ENCODE measurements at regions not wholly inside any gene's neighbourhood (a gene's known extent, or its start where the extent isn't known, plus 50 kb on each side); places are given as distances from the start of the nearest gene placed in this dataset.

DNA sequence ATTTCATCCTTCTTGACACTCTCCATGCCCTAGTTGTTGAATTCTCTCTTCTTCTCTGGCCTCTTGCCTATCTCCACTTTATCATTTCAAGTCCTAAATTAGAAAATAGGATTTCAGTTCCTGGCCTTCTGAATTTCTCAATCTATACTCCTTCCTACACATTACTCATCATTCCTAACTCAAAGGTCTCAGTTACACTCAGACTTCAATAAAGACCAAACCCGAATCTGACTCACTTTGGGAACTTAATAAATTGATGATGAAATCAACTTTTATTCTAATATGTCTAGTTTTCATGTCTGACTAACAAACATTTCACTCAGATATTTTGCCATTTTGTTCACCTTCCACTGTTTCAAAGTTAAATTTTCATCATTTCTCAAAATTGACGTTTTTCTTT lies 113.6 kb upstream of the TSLP start:
- H3K4me3 ChIP-seq: no peak overlapping the region
- H3K4me1 ChIP-seq (replicated peaks): no peaks in the 10 kb centered on the region
- no peaks in the 10 kb centered on the region for H3K9me3 ChIP-seq
- H3K36me3 ChIP-seq: no peaks in the 10 kb centered on the region
- DNase-seq (ENCODE audit: low spot score): no peak
- no peaks in the 10 kb centered on the region for H3K27me3 ChIP-seq (replicated peaks; ENCODE audit: insufficient read depth)
- TF ChIP-seq POLR2A (IDR thresholded peaks at IDR 0.05) (no peak), POLR2AphosphoS5 (IDR thresholded peaks at IDR 0.05) (no peak)
- TF ChIP-seq, protein P1, sequence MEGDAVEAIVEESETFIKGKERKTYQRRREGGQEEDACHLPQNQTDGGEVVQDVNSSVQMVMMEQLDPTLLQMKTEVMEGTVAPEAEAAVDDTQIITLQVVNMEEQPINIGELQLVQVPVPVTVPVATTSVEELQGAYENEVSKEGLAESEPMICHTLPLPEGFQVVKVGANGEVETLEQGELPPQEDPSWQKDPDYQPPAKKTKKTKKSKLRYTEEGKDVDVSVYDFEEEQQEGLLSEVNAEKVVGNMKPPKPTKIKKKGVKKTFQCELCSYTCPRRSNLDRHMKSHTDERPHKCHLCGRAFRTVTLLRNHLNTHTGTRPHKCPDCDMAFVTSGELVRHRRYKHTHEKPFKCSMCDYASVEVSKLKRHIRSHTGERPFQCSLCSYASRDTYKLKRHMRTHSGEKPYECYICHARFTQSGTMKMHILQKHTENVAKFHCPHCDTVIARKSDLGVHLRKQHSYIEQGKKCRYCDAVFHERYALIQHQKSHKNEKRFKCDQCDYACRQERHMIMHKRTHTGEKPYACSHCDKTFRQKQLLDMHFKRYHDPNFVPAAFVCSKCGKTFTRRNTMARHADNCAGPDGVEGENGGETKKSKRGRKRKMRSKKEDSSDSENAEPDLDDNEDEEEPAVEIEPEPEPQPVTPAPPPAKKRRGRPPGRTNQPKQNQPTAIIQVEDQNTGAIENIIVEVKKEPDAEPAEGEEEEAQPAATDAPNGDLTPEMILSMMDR (IDR thresholded peaks at IDR 0.05): no peak
- H3K27ac ChIP-seq: no peak overlapping the region
- intact Hi-C loops (cut with DNase I): no loop called here
- 84% methylated on average over 2 of the region's 2 CpGs for WGBS

DNA sequence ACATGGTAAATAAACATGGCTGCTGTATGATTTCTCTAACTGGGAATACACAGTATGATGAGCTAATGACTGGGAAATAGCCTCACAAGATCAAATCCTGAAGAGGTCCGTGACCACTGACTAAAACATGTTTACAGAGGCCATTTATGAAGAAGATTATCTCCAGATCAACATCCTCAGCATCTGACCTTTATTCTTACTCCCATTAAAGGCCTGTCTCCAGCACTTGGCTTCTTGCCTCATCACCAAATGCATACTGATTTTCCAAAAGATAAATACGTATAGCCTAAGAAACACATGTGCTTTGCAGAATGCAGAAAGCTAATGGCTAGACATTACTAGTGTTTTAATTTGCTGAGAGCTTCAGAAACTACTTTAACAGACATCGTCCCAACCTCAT lies 108.0 kb upstream of the TSLP start:
- Histone ChIP-seq H3K27ac (no peak overlapping the region), H3K9me3 (no peaks in the 10 kb centered on the region), H3K4me1 (replicated peaks) (no peaks in the 10 kb centered on the region), H3K4me3 (no peak overlapping the region), H3K36me3 (no peaks in the 10 kb centered on the region), H3K27me3 (replicated peaks; ENCODE audit: insufficient read depth) (no peaks in the 10 kb centered on the region)
- 36% methylated on average over 3 of the region's 3 CpGs for WGBS
- no peak for DNase-seq (ENCODE audit: low spot score)
- intact Hi-C loops (cut with DNase I): no loop called here
- TF ChIP-seq POLR2A (IDR thresholded peaks at IDR 0.05): no peak

DNA sequence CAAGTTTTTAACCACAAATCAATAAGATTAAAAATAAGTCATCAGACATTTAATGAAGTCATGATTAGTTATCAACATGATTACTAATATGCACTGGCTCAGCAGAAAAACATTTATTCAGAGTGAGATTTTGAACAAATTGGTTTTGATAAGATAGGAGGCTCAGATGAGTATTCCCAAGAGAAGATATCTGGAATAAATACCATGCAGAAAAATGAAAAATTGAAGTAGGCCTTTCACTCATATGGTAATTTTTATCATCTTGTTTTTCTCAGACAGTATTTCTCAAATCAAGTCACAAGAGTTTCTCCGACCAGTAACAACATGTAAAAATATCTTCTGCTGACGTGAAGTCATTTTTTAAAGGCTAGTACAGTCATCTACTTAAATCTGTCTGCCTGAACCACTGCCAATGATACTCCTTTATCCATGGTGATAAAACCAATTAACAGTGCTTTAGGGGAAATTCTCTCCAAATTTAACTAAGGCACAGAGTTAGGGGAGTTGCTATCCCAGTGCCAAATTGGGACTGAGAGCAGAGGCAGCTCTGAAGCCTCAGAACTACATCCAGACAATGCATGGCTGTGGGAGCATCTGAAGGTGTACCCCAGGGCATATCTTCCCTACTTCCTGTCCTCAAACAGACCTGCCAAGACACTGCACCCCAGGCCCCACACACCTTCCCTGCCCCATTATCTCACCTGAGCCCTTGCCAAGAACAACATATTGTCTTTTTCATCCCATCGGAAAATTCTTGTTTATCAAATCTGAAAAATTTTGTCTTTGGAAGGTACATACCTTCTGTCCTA lies 105.5 kb upstream of the TSLP start:
- no peaks in the 10 kb centered on the region for H3K27me3 ChIP-seq (replicated peaks; ENCODE audit: insufficient read depth)

DNA sequence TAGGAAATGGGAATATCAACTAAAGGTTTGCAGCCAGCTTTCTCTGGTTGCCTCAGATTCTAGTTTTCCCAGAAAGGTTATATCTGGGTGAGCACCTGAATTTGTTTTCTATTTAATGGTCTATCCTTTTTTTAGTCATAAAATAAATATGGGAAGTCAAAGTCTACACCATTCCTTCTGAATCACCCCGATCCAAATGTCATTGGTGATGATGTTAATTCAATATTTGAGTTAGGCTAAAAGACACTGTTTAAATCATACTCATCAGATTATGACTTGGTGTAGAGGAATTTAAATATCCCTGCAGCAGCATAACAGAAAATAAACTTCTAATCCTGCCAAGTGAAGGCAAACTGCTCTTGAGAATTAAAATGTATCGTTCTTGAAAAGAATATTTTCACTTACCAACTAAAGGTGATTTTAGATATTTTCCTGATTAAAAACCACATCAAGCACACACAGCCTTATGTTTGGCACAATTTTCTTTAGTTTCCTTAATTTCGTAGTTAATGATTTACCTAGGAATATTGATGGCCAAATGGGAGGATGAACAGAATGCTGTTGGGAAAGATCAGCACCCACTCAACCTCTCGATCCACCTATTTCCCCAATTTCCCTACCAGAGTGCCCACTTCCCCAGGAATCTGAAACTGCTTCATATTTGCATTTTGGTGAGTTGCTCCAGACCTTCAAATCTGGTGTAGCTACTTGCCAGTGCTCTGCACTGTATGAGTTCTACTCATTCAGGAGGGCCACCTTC lies 103.1 kb upstream of the TSLP start:
- TF ChIP-seq POLR2A (IDR thresholded peaks at IDR 0.05): no peak
- TF ChIP-seq, protein P1 (IDR thresholded peaks at IDR 0.05): no peak
- Histone ChIP-seq H3K36me3 (no peaks in the 10 kb centered on the region), H3K9me3 (no peaks in the 10 kb centered on the region), H3K4me1 (replicated peaks) (no peaks in the 10 kb centered on the region), H3K27ac (no peak overlapping the region), H3K27me3 (replicated peaks; ENCODE audit: insufficient read depth) (no peaks in the 10 kb centered on the region), H3K4me3 (no peak overlapping the region)
- intact Hi-C loops (cut with DNase I): no loop called here
- 67% methylated on average over 4 of the region's 4 CpGs for WGBS
- no peak for DNase-seq (ENCODE audit: low spot score)

More for the DNA sequence above, 105.5 kb upstream of the TSLP start:
- no peaks in the 10 kb centered on the region for H3K9me3 ChIP-seq
- TF ChIP-seq POLR2AphosphoS5 (IDR thresholded peaks at IDR 0.05) (no peak), POLR2A (IDR thresholded peaks at IDR 0.05) (no peak)
- TF ChIP-seq, protein P1 (IDR thresholded peaks at IDR 0.05): no peak
- intact Hi-C loops (cut with DNase I): no loop called here
- 27% methylated on average over 3 of the region's 3 CpGs for WGBS
- H3K4me3 ChIP-seq: no peak overlapping the region
- H3K36me3 ChIP-seq: no peaks in the 10 kb centered on the region
- DNase-seq (ENCODE audit: low spot score): no peak
- H3K27ac ChIP-seq: no peak overlapping the region
- H3K4me1 ChIP-seq (replicated peaks): no peaks in the 10 kb centered on the region

DNA sequence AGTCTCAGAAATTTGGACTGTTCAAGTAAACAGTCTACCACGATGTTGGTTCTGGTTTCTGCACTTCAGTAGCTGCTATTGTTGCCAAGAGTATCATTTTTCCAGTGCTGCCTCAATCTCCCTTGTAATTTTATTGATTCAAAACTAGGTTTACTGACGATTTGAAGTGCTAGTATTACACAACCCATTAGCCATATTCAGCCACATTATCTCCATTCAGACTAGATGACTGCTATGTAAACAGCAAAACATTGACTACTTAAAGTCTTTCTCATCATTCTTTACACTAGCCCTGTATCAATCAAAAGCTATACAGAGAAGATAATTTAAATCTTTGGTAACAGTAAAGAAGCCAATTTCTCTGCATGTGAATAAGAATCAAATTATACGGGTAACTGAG lies 102.0 kb upstream of the TSLP start:
- H3K27me3 ChIP-seq (replicated peaks; ENCODE audit: insufficient read depth): no peaks in the 10 kb centered on the region
- H3K27ac ChIP-seq: no peak overlapping the region
- no peak for DNase-seq (ENCODE audit: low spot score)
- no peak overlapping the region for H3K4me3 ChIP-seq
- no peaks in the 10 kb centered on the region for H3K36me3 ChIP-seq
- H3K9me3 ChIP-seq: no peaks in the 10 kb centered on the region
- TF ChIP-seq, protein P1 (IDR thresholded peaks at IDR 0.05): no peak
- no peak for TF ChIP-seq POLR2A (IDR thresholded peaks at IDR 0.05)
- TF ChIP-seq POLR2AphosphoS5 (IDR thresholded peaks at IDR 0.05): no peak
- intact Hi-C loops (cut with DNase I): no loop called here
- WGBS: 42% methylated on average over 3 of the region's 3 CpGs
- H3K4me1 ChIP-seq (replicated peaks): no peaks in the 10 kb centered on the region
